CD14-positive monocyte (primary cell): ENCODE measurements at regions not wholly inside any gene's neighbourhood (a gene's known extent, or its start where the extent isn't known, plus 50 kb on each side); places are given as distances from the start of the nearest gene placed in this dataset.

Source experiments
- DNase-seq, 3 donors: peaks; one replicate each; pipeline ENCODE4 v3.0.0-alpha.2; 2011 to 2022
- H2AFZ ChIP-seq: 2 replicates; pipeline ENCODE4 v1.6.0; 2012; ENCODE audit warnings: mild to moderate bottlenecking, low read depth, low read length, inconsistent platforms; ENCODE audit not compliant: insufficient read depth, poor library complexity, severe bottlenecking
- H3K27ac ChIP-seq, 2 donors: 1 replicate in 1 of 2; 2 replicates in 1 of 2; pipeline ENCODE4 v1.5.1; 2012 to 2013; ENCODE audit warnings: low read length in 2 of 2, control low read depth in 1 of 2, inconsistent platforms in 1 of 2, low read depth in 1 of 2, mild to moderate bottlenecking in 1 of 2
- H3K27me3 ChIP-seq, 2 donors: one replicate each; pipeline versions ENCODE4 v1.6.0 to v1.6.1; 2011 to 2013; ENCODE audit warnings: low read length in 2 of 2; ENCODE audit not compliant: control insufficient read depth in 2 of 2, insufficient read depth in 2 of 2
- H3K36me3 ChIP-seq, 2 donors: replicated peaks in 1 of 2; 1 replicate in 1 of 2; 2 replicates in 1 of 2; pipeline versions ENCODE4 v1.5.1 to v1.6.1; 2012 to 2013; ENCODE audit warnings: low read length in 2 of 2, control low read depth in 1 of 2, inconsistent platforms in 1 of 2, mild to moderate bottlenecking in 1 of 2; ENCODE audit not compliant: insufficient read depth in 2 of 2, control insufficient read depth in 1 of 2
- H3K4me1 ChIP-seq, 2 donors: 1 replicate in 1 of 2; 2 replicates in 1 of 2; pipeline versions ENCODE4 v1.5.1 to v1.6.1; 2012 to 2013; ENCODE audit warnings: low read length in 2 of 2, control low read depth in 1 of 2, inconsistent platforms in 1 of 2, mild to moderate bottlenecking in 1 of 2, moderate library complexity in 1 of 2; ENCODE audit not compliant: insufficient read depth in 2 of 2, control insufficient read depth in 1 of 2
- H3K4me2 ChIP-seq: replicated peaks from 2 replicates; pipeline ENCODE3; 2012; ENCODE audit warnings: low read length, moderate library complexity, mild to moderate bottlenecking; ENCODE audit not compliant: poor library complexity, severe bottlenecking; ENCODE audit errors: extremely low read depth
- H3K4me3 ChIP-seq, 3 experiments: fragments of 200-600 bp in 1 of 3; sonication (generic) in 1 of 3; replicated peaks in 1 of 3; 1 replicate in 2 of 3; 2 replicates in 1 of 3; pipeline ENCODE4 v1.5.1; 2011 to 2013; ENCODE audit warnings: low read length in 3 of 3, mild to moderate bottlenecking in 3 of 3, control low read depth in 2 of 3, low read depth in 2 of 3, inconsistent platforms in 1 of 3, moderate library complexity in 1 of 3
- H3K79me2 ChIP-seq: 2 replicates; pipeline ENCODE4 v1.6.0; 2012; ENCODE audit warnings: mild to moderate bottlenecking, control low read depth, inconsistent platforms, low read length, moderate library complexity; ENCODE audit not compliant: insufficient read depth
- H3K9ac ChIP-seq: 2 replicates; pipeline ENCODE4 v1.6.0; 2017; ENCODE audit warnings: low read length, mild to moderate bottlenecking; ENCODE audit not compliant: insufficient read depth, poor library complexity, severe bottlenecking
- H3K9me3 ChIP-seq, 2 donors: replicated peaks in 1 of 2; 1 replicate in 1 of 2; 2 replicates in 1 of 2; pipeline versions ENCODE4 v1.5.1 to v1.6.1; 2012 to 2013; ENCODE audit warnings: low read length in 2 of 2, control low read depth in 1 of 2; ENCODE audit not compliant: control insufficient read depth in 1 of 2, insufficient read depth in 1 of 2
- H4K20me1 ChIP-seq: 2 replicates; pipeline ENCODE4 v1.6.0; 2012; ENCODE audit warnings: mild to moderate bottlenecking, low read length, control low read depth, moderate library complexity; ENCODE audit not compliant: insufficient read depth
- H3K27ac Mint-ChIP-seq, 7 donors: one replicate each; pipeline ENCODE4 v1.8.0; 2020; ENCODE audit warnings: mild to moderate bottlenecking in 7 of 7, mixed read lengths in 7 of 7, moderate library complexity in 6 of 7, inconsistent platforms in 2 of 7
- H3K27me3 Mint-ChIP-seq, 3 donors: one replicate each; pipeline ENCODE4 v1.8.0; 2021 to 2022; ENCODE audit warnings: low read depth in 3 of 3, mild to moderate bottlenecking in 3 of 3, mixed read lengths in 3 of 3, moderate library complexity in 3 of 3, inconsistent platforms in 1 of 3
- H3K36me3 Mint-ChIP-seq, 2 donors: one replicate each; pipeline ENCODE4 v1.8.0; 2020; ENCODE audit warnings: mixed read lengths in 2 of 2, inconsistent platforms in 1 of 2, mild to moderate bottlenecking in 1 of 2
- H3K4me1 Mint-ChIP-seq: one replicate; pipeline ENCODE4 v1.8.0; 2020; ENCODE audit warnings: mild to moderate bottlenecking, mixed read lengths
- H3K4me3 Mint-ChIP-seq, 2 donors: one replicate each; pipeline ENCODE4 v1.8.0; 2020; ENCODE audit warnings: mild to moderate bottlenecking in 2 of 2, mixed read lengths in 2 of 2, moderate library complexity in 1 of 2
- H3K9me3 Mint-ChIP-seq, 7 donors: one replicate each; pipeline ENCODE4 v1.8.0; 2020 to 2022; ENCODE audit warnings: mixed read lengths in 7 of 7, mild to moderate bottlenecking in 6 of 7, moderate library complexity in 6 of 7, inconsistent platforms in 2 of 7
- CTCF ChIP-seq: fragments of 200-600 bp; IDR thresholded peaks from one replicate; pipeline ENCODE4 v1.8.0; 2022; ENCODE audit warnings: antibody characterized with exemption, mild to moderate bottlenecking
- WGBS: methylation state at CpG from one replicate; pipeline ENCODE4 v1.1.5; 2013; ENCODE audit warnings: missing lambda C conversion rate; ENCODE audit not compliant: insufficient coverage; 5-methylcytosine and 5-hydroxymethylcytosine counted together
- intact Hi-C, 2 donors: fragments of 100-400 bp; cut with micrococcal nuclease; formaldehyde crosslinking; loops; one replicate each; pipeline versions ENCODE4 v1.15.0 to v1.15.1; 2023

GRCh38 chr21:24310788-24311187, 1296.5 kb downstream of the MRPL39 start:
- intact Hi-C loops, result no loop called here
- no peak overlapping the region for H3K4me3 ChIP-seq
- Mint-ChIP-seq H3K9me3 (peaks cover 0 to 13% (median 9%) of the 10 kb centered on the region in 7 donors), H3K27me3 (no peaks in the 10 kb centered on the region), H3K36me3 (no peaks in the 10 kb centered on the region), H3K27ac (no peak overlapping the region), H3K4me1 (no peaks in the 10 kb centered on the region), H3K4me3 (no peak overlapping the region)
- no peak overlapping the region for H3K27ac ChIP-seq
- no peaks in the 10 kb centered on the region for H3K79me2 ChIP-seq
- peaks cover 6 to 8% of the 10 kb centered on the region in 2 donors for H3K9me3 ChIP-seq
- H3K9ac ChIP-seq, result no peak overlapping the region
- no peaks in the 10 kb centered on the region for H3K36me3 ChIP-seq
- no peak for TF ChIP-seq CTCF
- H3K27me3 ChIP-seq, result no peaks in the 10 kb centered on the region
- WGBS, result no CpG with 5 or more reads among the region's 1 CpG
- no peak overlapping the region for H2AFZ ChIP-seq
- no peak overlapping the region for H3K4me2 ChIP-seq
- no peak for DNase-seq
- H3K4me1 ChIP-seq, result no peaks in the 10 kb centered on the region
- no peaks in the 10 kb centered on the region for H4K20me1 ChIP-seq

GRCh38 chr21:24308183-24308582, 1299.1 kb downstream of the MRPL39 start:
- no peak overlapping the region for H3K9ac ChIP-seq
- peaks cover 0 to 13% (median 6%) of the 10 kb centered on the region in 7 donors for H3K9me3 Mint-ChIP-seq
- intact Hi-C loops, result no loop called here
- no peak for TF ChIP-seq CTCF
- no peaks in the 10 kb centered on the region for H4K20me1 ChIP-seq
- no peak overlapping the region for H2AFZ ChIP-seq
- H3K27ac ChIP-seq, result no peak overlapping the region
- no peaks in the 10 kb centered on the region for H3K27me3 Mint-ChIP-seq
- no peaks in the 10 kb centered on the region for H3K36me3 ChIP-seq
- H3K36me3 Mint-ChIP-seq, result no peaks in the 10 kb centered on the region
- no peaks in the 10 kb centered on the region for H3K79me2 ChIP-seq
- H3K4me3 ChIP-seq, result no peak overlapping the region
- no peak overlapping the region for H3K4me2 ChIP-seq
- no peaks in the 10 kb centered on the region for H3K4me1 Mint-ChIP-seq
- H3K27me3 ChIP-seq, result no peaks in the 10 kb centered on the region
- H3K4me3 Mint-ChIP-seq, result no peak overlapping the region
- peaks cover 6 to 8% of the 10 kb centered on the region in 2 donors for H3K9me3 ChIP-seq
- DNase-seq, result no peak
- H3K27ac Mint-ChIP-seq, result no peak overlapping the region
- H3K4me1 ChIP-seq, result no peaks in the 10 kb centered on the region
